Naive thymus-derived CD4-positive, alpha-beta T cell (primary cell): ENCODE measurements at regions not wholly inside any gene's neighbourhood (a gene's known extent, or its start where the extent isn't known, plus 50 kb on each side); places are given as distances from the start of the nearest gene placed in this dataset.
A peak's percentile ranks its signal among the peaks of the same experiment; 100 is the strongest.
"Not testable (repeated sequence)": the region's sequence is repeated elsewhere in the genome, so short reads cannot be mapped to it uniquely, and the experiment has no call there.

Experiments
- ATAC-seq: fragments of 150-1000 bp; cut with Tn5 transposase; 2 replicates; pipeline ENCODE4 v1.10.0; 2021; ENCODE audit warnings: mild to moderate bottlenecking, moderate library complexity
- CTCF ChIA-PET: fragments of 350-600 bp; sonication (Branson Sonifier 250); formaldehyde crosslinking; loops from one replicate; lab custom pipeline; 2021; ENCODE audit warnings: antibody characterized with exemption; lab: Charles Lee
- POLR2A ChIA-PET: fragments of 350-600 bp; sonication (Branson Sonifier 250); formaldehyde crosslinking; loops from one replicate; lab custom pipeline; 2021; ENCODE audit warnings: antibody characterized with exemption, inconsistent platforms; lab: Charles Lee
- DNase-seq, 9 donors: peaks; one replicate each; pipeline versions ENCODE4 v3.0.0 to v3.0.0-alpha.2; 2020 to 2022; ENCODE audit warnings: mixed read lengths in 1 of 9
- H3K27ac ChIP-seq: one replicate; pipeline ENCODE4 v1.7.0; 2013; ENCODE audit warnings: mild to moderate bottlenecking, low read depth, low read length, moderate library complexity
- H3K27me3 ChIP-seq, 2 donors: one replicate each; pipeline ENCODE4 v1.7.0; 2013; ENCODE audit warnings: low read length in 2 of 2, mild to moderate bottlenecking in 2 of 2, moderate library complexity in 2 of 2; ENCODE audit not compliant: control insufficient read depth in 2 of 2, insufficient read depth in 2 of 2
- H3K36me3 ChIP-seq, 3 experiments: 1 replicate in 2 of 3; 2 replicates in 1 of 3; pipeline ENCODE4 v1.7.0; 2013; ENCODE audit warnings: low read length in 3 of 3, mild to moderate bottlenecking in 3 of 3, moderate library complexity in 1 of 3; ENCODE audit not compliant: insufficient read depth in 3 of 3, control insufficient read depth in 2 of 3
- H3K4me1 ChIP-seq, 2 donors: one replicate each; pipeline ENCODE4 v1.7.0; 2013; ENCODE audit warnings: low read length in 2 of 2, mild to moderate bottlenecking in 2 of 2, moderate library complexity in 1 of 2; ENCODE audit not compliant: control insufficient read depth in 2 of 2, insufficient read depth in 2 of 2
- H3K4me3 ChIP-seq: 2 replicates; pipeline ENCODE4 v1.7.0; 2013; ENCODE audit warnings: mild to moderate bottlenecking, low read length
- H3K9me3 ChIP-seq, 3 experiments: 1 replicate in 2 of 3; 2 replicates in 1 of 3; pipeline ENCODE4 v1.7.0; 2013; ENCODE audit warnings: low read length in 3 of 3; ENCODE audit not compliant: control insufficient read depth in 2 of 3
- H3K27ac Mint-ChIP-seq, 9 donors: one replicate each; pipeline ENCODE4 v1.8.0; 2020 to 2022; ENCODE audit warnings: mixed read lengths in 9 of 9, mild to moderate bottlenecking in 8 of 9, moderate library complexity in 5 of 9, inconsistent platforms in 2 of 9
- H3K27me3 Mint-ChIP-seq, 5 donors: one replicate each; pipeline ENCODE4 v1.8.0; 2021 to 2022; ENCODE audit warnings: mixed read lengths in 5 of 5, mild to moderate bottlenecking in 1 of 5
- H3K36me3 Mint-ChIP-seq, 5 donors: one replicate each; pipeline ENCODE4 v1.8.0; 2020 to 2022; ENCODE audit warnings: mixed read lengths in 5 of 5, mild to moderate bottlenecking in 3 of 5, inconsistent platforms in 1 of 5
- H3K4me1 Mint-ChIP-seq, 7 donors: one replicate each; pipeline ENCODE4 v1.8.0; 2020 to 2022; ENCODE audit warnings: mixed read lengths in 7 of 7, mild to moderate bottlenecking in 3 of 7, inconsistent platforms in 1 of 7
- H3K4me3 Mint-ChIP-seq, 10 donors: one replicate each; pipeline ENCODE4 v1.8.0; 2020 to 2022; ENCODE audit warnings: mild to moderate bottlenecking in 10 of 10, mixed read lengths in 10 of 10, moderate library complexity in 6 of 10, inconsistent platforms in 2 of 10
- H3K9me3 Mint-ChIP-seq, 11 donors: one replicate each; pipeline ENCODE4 v1.8.0; 2020 to 2022; ENCODE audit warnings: mixed read lengths in 11 of 11, mild to moderate bottlenecking in 4 of 11, inconsistent platforms in 1 of 11, moderate library complexity in 1 of 11
- intact Hi-C, 2 donors: fragments of 100-400 bp; cut with micrococcal nuclease; formaldehyde crosslinking; loops; one replicate each; pipeline ENCODE4 v1.15.1; 2023

GRCh38 chr15:69774258-69774657 is 321.6 kb downstream of the RPLP1 start:
- Mint-ChIP-seq H3K36me3 (peaks cover 0 to 35% (median 3%) of the 10 kb centered on the region in 5 donors), H3K27me3 (peaks cover 0 to 71% (median 5%) of the 10 kb centered on the region in 5 donors), H3K9me3 (peaks cover 0 to 33% (median 5%) of the 10 kb centered on the region in 11 donors), H3K4me1 (peaks cover 6 to 12% (median 10%) of the 10 kb centered on the region in 7 donors)
- H3K36me3 ChIP-seq, H3K4me3 Mint-ChIP-seq, DNase-seq, intact Hi-C loops, POLR2A ChIA-PET, H3K27ac ChIP-seq, H3K27me3 ChIP-seq, H3K4me1 ChIP-seq, H3K27ac Mint-ChIP-seq, ATAC-seq, H3K4me3 ChIP-seq, H3K9me3 ChIP-seq, CTCF ChIA-PET: not testable (repeated sequence)

- POLR2A ChIA-PET, H3K27ac Mint-ChIP-seq, H3K9me3 ChIP-seq, H3K27ac ChIP-seq, H3K4me1 Mint-ChIP-seq, H3K27me3 ChIP-seq, CTCF ChIA-PET, H3K4me3 Mint-ChIP-seq, intact Hi-C loops, H3K4me1 ChIP-seq, ATAC-seq, H3K4me3 ChIP-seq, DNase-seq, H3K36me3 ChIP-seq: not testable (repeated sequence)
- H3K9me3 Mint-ChIP-seq, result peaks cover 0 to 33% (median 5%) of the 10 kb centered on the region in 11 donors
- H3K36me3 Mint-ChIP-seq, result peaks cover 0 to 34% (median 3%) of the 10 kb centered on the region in 5 donors
- peaks cover 0 to 70% (median 4%) of the 10 kb centered on the region in 5 donors for H3K27me3 Mint-ChIP-seq
These were observed 322.1 kb downstream of the RPLP1 start for GRCh38 chr15:69774711-69775110.

- Mint-ChIP-seq H3K36me3 (peaks cover 0 to 13% (median 3%) of the 10 kb centered on the region in 5 donors), H3K9me3 (peaks cover 0 to 18% (median 4%) of the 10 kb centered on the region in 11 donors), H3K27ac (no peak overlapping the region), H3K4me3 (no peak overlapping the region), H3K27me3 (peaks cover 0 to 62% (median 0%) of the 10 kb centered on the region in 5 donors), H3K4me1 (peaks cover 8 to 21% (median 13%) of the 10 kb centered on the region in 7 donors)
- ChIA-PET CTCF (interaction anchor here (1.1 kb wide), 1 partner anchor 301 kb away, joined by 3 read pairs; no protein-coding TSS in a partner anchor), POLR2A (interaction anchor here (1.0 kb wide), 1 partner anchor 44 kb away, joined by 3 read pairs; no protein-coding TSS in a partner anchor)
- ATAC-seq (no peak), DNase-seq (no peak)
- intact Hi-C loops, result no loop called here
- H3K9me3 ChIP-seq, result no peaks in the 10 kb centered on the region
- no peaks in the 10 kb centered on the region for H3K27me3 ChIP-seq
- H3K4me1 ChIP-seq, result peaks cover 0 to 11% of the 10 kb centered on the region in 2 donors
- H3K36me3 ChIP-seq, result no peaks in the 10 kb centered on the region
- H3K4me3 ChIP-seq, result no peak overlapping the region
- no peak overlapping the region for H3K27ac ChIP-seq
These were observed 320.4 kb downstream of the TLE3 start for GRCh38 chr15:69777356-69777755.

GRCh38 chr15:69780374-69780773 is 317.3 kb downstream of the TLE3 start:
- Histone ChIP-seq H3K9me3 (no peaks in the 10 kb centered on the region), H3K27ac (no peak overlapping the region), H3K4me1 (peaks cover 0 to 23% of the 10 kb centered on the region in 2 donors), H3K36me3 (no peaks in the 10 kb centered on the region), H3K27me3 (no peaks in the 10 kb centered on the region), H3K4me3 (no peak overlapping the region)
- H3K4me3 Mint-ChIP-seq, result no peak overlapping the region
- peak overlapping the region in 1 of 9 donors; percentile 75 for H3K27ac Mint-ChIP-seq
- H3K36me3 Mint-ChIP-seq, result peaks cover 0 to 9% (median 3%) of the 10 kb centered on the region in 5 donors
- CTCF ChIA-PET, result no interaction called here
- H3K4me1 Mint-ChIP-seq, result peaks cover 16 to 40% (median 25%) of the 10 kb centered on the region in 7 donors
- DNase-seq (no peak), ATAC-seq (no peak)
- POLR2A ChIA-PET, result no interaction called here
- H3K27me3 Mint-ChIP-seq, result peaks cover 0 to 63% (median 13%) of the 10 kb centered on the region in 5 donors
- intact Hi-C loops, result no loop called here
- peaks cover 0 to 13% (median 4%) of the 10 kb centered on the region in 11 donors for H3K9me3 Mint-ChIP-seq

- no peak for DNase-seq
- POLR2A ChIA-PET, result interaction anchor here (1.4 kb wide), 1 partner anchor 14 kb away, joined by 3 read pairs; no protein-coding TSS in a partner anchor
- intact Hi-C loops, result no loop called here
- Mint-ChIP-seq H3K9me3 (peaks cover 0 to 13% (median 4%) of the 10 kb centered on the region in 11 donors), H3K36me3 (peaks cover 0 to 9% (median 3%) of the 10 kb centered on the region in 5 donors), H3K4me1 (peaks cover 16 to 40% (median 25%) of the 10 kb centered on the region in 7 donors), H3K27ac (no peak overlapping the region), H3K27me3 (peaks cover 0 to 63% (median 17%) of the 10 kb centered on the region in 5 donors), H3K4me3 (no peak overlapping the region)
- Histone ChIP-seq H3K36me3 (no peaks in the 10 kb centered on the region), H3K4me3 (no peak overlapping the region), H3K27me3 (no peaks in the 10 kb centered on the region), H3K9me3 (no peaks in the 10 kb centered on the region), H3K4me1 (peaks cover 0 to 23% of the 10 kb centered on the region in 2 donors), H3K27ac (no peak overlapping the region)
- CTCF ChIA-PET, result no interaction called here
- peak; percentile 41 for ATAC-seq
These were observed 316.7 kb downstream of the TLE3 start for GRCh38 chr15:69780981-69781380.

- ATAC-seq (no peak), DNase-seq (no peak)
- CTCF ChIA-PET, result interaction anchor here (0.7 kb wide), 1 partner anchor 663 kb away, joined by 3 read pairs; no protein-coding TSS in a partner anchor
- peaks cover 0 to 13% (median 3%) of the 10 kb centered on the region in 11 donors for H3K9me3 Mint-ChIP-seq
- POLR2A ChIA-PET, result interaction anchor here (0.7 to 1.4 kb wide), 2 partner anchors 15 to 17 kb away, joined by 3 read pairs; no protein-coding TSS in a partner anchor
- H3K27me3 Mint-ChIP-seq, result peaks cover 0 to 63% (median 19%) of the 10 kb centered on the region in 5 donors
- Histone ChIP-seq H3K9me3 (no peaks in the 10 kb centered on the region), H3K36me3 (no peaks in the 10 kb centered on the region), H3K4me3 (no peak overlapping the region), H3K4me1 (peaks cover 0 to 23% of the 10 kb centered on the region in 2 donors), H3K27me3 (no peaks in the 10 kb centered on the region), H3K27ac (no peak overlapping the region)
- intact Hi-C loops, result loop anchor here in 1 of 2 donors (2.0 kb wide), 2 partner anchors 13 to 21 kb away; no protein-coding TSS in a partner anchor
- H3K4me3 Mint-ChIP-seq, result peak overlapping the region in 7 of 10 donors; percentile 15 to 62 (median 30)
- H3K4me1 Mint-ChIP-seq, result peaks cover 16 to 40% (median 25%) of the 10 kb centered on the region in 7 donors
- peak overlapping the region in 1 of 9 donors; percentile 60 for H3K27ac Mint-ChIP-seq
- peaks cover 0 to 11% (median 3%) of the 10 kb centered on the region in 5 donors for H3K36me3 Mint-ChIP-seq
These were observed 316.1 kb downstream of the TLE3 start for GRCh38 chr15:69781411-69782125.
